HG02938 (cell line): ENCODE measurements at regions not wholly inside any gene's neighbourhood (a gene's known extent, or its start where the extent isn't known, plus 50 kb on each side); places are given as distances from the start of the nearest gene placed in this dataset.
"Not testable (repeated sequence)": the region's sequence is repeated elsewhere in the genome, so short reads cannot be mapped to it uniquely, and the experiment has no call there.

Source experiments
- ATAC-seq: cut with Tn5 transposase; IDR thresholded peaks from one replicate; pipeline ENCODE4 v1.9.1; 2021; ENCODE audit warnings: mild to moderate bottlenecking, moderate library complexity; ENCODE audit not compliant: unreplicated experiment

DNA sequence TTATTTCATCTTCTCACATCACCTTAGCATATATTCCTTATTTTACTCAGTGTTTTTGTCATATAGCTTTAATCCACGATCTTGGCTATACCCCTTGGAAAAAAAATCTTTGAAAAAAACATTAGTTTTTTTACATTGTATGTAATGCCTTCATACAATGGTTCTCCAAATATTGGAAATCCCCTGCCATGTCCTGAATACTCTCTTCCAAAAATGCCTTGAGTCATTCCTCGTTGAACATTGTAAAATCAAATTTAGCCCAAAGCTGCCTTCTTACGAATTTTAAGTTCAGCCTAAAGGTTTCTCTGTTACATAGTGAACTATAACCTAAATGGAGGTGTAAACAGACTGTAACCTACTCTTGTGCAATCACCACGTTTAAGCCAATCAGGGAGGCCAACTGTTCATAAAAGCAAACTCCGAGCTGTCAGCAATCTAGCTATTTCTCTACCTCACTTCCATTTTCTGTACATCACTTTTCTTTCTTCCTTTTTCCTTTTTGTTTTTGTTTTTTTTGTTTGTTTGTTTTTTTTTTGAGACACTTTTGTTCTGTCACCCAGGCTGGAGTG lies 140.1 kb downstream of the ANXA2 start:
- ATAC-seq, result no peak

DNA sequence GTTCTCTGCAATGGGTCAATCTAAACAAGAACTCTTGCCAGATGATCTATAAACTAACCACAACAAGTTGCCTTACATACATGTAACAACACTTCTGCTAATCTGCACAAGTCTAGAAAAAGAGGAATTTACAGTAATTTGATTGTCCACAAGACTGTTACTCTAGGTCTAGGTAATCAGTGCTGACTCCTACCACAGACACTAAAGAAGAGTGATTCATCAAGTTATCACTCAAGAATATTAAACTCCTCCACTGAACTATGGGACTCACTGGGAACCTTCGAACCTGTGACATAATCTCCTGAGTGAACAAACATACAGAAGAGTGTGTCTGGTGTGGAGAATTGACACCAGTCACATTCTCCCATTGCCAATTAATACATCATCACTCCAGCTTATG lies 138.3 kb downstream of the ANXA2 start:
- ATAC-seq, result no peak

DNA sequence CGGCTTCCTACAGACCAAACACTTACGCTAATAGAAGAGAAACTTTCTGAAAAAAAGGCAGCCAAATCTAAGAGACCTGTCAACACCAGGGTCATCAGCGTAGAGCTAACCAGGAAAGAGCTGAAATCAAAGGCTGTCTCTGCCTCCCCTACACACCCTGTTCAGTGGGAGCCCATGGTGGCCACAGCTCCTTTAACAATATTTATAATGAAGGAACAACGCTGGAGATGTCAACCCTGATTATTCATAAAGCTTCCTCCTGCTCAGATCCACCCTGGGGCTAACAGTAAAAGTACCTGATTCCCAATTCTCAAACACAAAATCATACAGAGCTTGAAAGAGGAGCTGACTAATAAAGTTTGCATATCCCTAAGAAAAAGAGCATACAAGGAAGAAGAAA lies 133.7 kb downstream of the ANXA2 start:
- ATAC-seq, result no peak

DNA sequence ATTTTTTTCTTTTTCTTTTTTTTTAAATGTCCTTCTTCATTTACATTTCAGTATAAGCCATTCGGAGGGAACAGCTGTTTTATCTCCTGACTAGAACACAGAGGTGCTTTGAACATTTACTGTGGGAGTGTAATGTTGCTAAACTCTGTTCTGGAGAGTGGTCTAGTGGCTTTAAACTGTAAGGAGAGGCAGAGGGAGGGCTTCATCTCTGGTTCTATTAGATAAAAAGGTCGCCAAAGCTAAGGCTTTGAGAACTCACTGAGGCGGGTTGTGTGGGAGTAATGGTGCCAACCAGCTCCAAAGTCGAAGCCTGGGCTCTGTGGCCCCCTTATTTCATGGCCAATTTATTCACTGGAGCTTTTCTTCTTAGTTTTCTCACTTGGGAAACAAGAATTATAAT lies 133.2 kb downstream of the ANXA2 start:
- ATAC-seq, result no peak

DNA sequence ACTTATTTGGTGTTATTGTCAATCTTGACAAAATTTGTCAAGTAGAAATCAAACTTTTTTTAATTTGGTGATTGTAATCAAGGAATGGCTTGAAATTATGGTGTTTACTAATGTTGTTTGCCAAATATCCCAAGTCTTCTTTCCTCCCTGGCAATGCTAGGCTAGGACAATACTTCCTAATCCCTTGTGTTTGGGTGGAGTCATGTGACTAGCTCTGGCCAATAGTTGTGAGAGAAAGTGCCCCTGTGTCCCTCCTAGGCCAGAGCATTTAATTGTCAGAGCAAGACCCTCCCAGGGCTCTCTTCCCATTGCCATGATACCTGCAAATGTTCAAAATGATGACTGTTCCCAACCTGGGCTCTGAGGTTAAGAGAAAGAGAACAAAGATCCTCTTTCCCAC lies 132.7 kb downstream of the ANXA2 start:
- ATAC-seq, result no peak

DNA sequence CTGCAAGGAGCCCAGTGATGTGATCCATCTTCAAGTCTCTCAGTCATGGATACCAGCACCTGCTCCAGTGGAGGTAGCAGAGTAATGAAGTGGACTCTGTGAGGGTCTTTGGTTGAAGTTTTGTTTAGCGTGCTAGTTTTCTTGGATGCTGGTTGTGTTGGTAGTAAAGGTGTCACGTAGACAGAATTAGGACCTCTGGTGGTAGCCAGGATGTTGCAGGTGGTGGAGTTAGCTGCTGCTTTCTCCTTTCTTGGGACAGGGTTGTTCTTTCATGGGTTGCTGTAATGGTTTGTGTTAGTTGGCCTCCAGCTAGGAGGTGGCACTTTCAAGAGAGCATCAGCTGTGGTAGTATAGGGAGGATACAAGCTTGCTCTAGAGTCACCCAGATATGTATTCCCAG lies 125.2 kb downstream of the ANXA2 start:
- no peak for ATAC-seq

DNA sequence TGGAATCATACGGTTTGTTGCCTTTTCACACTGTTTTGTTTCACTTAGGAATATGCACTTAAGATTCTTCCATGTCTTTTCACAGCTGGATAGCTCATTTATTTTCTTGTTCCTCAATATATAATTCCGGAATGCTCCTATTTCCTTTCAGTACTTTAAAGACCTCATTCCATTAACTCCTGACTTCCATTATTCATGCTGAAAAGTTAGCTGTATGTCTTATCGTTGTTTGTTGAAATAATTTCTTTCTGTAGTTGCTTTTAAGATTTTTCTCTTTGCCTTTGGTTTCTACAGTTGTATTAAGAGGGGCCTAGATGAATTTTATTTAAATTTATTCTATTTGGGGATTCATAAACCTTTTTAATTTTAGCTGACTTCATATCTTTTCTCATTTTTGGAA lies 122.2 kb downstream of the ANXA2 start:
- ATAC-seq, result no peak

DNA sequence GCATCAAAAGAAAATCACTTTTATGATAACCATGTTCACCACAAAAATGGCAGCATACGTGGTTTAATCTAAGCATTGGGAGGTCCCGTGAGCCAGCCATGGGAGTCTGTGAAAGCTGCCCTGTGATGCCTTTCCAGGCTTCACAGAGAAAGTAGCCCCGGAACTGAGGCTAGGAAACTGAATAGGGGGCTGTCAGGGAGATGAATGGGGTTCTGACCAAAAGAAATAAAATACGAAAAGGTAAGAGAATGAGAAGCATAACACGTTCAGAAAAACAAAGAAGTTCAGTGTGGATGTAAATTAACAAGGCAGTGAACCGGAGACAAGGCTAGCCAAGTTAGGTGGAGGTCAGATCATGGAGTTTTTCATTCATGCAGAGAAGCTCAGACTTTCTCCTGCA lies 118.9 kb downstream of the ANXA2 start:
- no peak for ATAC-seq

DNA sequence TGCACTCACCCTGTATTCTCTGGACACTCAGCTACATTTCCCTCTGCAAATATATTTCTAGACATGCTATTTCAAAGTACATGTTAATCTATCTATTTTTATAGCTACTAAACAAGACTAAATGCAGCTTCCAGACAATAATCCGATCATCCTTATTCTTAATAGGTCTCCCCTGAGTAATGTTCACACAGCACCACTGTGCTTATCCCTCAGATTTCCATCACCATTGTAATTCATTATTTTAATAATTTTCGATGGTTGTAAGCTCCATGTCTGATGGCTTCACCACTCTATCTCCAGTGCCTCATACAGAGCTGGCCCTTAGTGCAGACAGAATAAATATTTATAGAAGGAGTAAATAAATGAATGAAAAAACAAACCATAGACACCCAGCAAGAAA lies 117.5 kb downstream of the ANXA2 start:
- no peak for ATAC-seq

DNA sequence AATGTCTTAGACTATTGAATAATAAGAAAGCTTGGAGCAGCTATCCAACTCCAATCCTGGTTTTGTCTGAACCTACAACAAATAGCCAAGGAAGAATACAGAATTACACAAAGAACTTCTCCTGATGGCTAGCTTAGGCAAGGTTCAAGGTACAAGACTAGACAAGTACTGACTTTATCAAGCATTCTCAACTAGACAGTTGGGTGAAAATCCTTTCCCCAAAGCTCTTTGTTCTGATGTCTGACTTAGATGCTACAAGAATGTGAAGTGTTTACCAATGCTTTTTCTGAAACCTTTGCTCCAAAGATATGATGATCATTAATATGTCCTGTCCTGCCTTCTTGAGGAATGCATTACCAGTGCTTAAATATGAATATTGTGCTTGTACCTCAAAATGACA lies 113.8 kb downstream of the ANXA2 start:
- no peak for ATAC-seq

DNA sequence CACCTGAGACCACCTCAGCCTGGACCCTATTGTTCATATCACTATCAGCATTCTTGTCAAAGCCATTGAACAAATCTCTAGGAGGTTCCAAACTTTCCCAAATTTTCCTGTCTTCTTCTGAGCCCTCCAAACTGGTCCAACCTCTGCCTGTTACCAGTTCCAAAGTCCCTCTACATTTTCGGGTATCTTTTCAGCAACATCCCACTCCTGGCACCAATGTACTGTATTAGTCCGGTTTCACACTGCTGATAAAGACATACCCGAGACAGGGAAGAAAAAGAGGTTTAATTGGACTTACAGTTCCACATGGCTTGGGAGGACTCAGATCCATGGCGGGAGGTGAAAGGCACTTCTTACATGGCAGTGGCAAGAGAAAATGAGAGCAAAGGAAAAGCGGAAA lies 101.9 kb downstream of the ANXA2 start:
- not testable (repeated sequence) for ATAC-seq

DNA sequence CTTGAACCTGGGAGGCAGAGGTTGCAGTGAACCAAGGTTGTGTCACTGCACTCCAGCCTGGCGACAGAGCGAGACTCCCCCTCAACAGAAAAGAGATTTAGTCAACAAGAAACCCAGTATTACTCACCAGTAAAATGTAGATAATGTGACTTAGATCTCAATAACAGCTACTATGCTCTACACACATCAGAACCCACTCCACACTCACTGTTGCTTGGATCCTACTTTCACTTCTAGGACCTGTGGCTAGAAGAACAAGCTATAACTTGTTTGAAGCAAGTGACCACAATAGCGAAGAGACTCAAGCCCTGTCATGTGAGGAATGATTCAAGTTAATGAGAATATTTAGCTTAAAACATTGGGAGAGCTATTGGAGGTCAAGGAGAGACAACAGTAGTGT lies 100.7 kb downstream of the ANXA2 start:
- no peak for ATAC-seq
